ENCODE measurements at regions not wholly inside any gene's neighbourhood (a gene's known extent, or its start where the extent isn't known, plus 50 kb on each side); places are given as distances from the start of the nearest gene placed in this dataset.
"Not testable (repeated sequence)": the region's sequence is repeated elsewhere in the genome, so short reads cannot be mapped to it uniquely, and the experiment has no call there.

DNA sequence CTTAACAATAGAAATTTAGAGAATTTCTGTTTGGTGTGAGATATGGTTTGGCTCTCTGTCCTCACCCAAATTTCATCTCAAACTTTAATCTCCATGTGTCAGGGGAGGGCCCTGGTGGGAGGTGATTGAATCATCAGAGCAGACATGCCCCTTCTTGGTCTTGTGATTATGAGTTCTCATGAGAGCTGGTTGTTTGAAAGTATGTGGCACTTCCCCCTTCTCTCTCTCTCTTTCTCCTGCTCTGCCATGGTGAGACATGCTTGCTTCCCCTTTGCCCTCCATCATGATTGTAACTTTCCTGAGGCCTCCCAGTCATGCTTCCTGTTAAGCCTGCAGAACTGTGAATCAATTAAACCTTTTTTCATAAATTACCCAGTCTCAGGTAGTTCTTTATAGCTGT, 524.7 kb upstream of the ACVR2A start:
- DNase-seq (ENCODE audit: low read depth in 3 of 3, low spot score in 1 of 3): no peak

DNA sequence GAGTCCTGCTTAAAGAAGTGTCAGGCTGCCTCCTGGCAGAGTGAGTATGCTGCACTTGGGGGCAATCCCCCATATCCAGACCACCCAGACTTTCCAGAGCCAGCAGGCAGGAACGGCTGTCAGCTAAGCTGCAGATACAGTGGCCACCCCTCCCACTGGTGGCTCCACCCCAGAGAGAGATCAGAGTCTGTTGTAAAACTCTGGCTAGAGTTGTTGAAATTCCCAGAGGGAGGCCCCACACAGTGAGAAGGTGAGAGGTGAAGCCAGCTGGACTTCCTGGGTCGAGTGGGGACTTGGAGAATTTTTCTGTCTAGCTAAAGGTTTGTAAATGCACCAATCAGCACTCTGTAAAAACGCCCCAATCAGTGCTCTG, 533.8 kb upstream of the ACVR2A start:
- DNase-seq (ENCODE audit: low read depth in 3 of 3, low spot score in 1 of 3): no peak

DNA sequence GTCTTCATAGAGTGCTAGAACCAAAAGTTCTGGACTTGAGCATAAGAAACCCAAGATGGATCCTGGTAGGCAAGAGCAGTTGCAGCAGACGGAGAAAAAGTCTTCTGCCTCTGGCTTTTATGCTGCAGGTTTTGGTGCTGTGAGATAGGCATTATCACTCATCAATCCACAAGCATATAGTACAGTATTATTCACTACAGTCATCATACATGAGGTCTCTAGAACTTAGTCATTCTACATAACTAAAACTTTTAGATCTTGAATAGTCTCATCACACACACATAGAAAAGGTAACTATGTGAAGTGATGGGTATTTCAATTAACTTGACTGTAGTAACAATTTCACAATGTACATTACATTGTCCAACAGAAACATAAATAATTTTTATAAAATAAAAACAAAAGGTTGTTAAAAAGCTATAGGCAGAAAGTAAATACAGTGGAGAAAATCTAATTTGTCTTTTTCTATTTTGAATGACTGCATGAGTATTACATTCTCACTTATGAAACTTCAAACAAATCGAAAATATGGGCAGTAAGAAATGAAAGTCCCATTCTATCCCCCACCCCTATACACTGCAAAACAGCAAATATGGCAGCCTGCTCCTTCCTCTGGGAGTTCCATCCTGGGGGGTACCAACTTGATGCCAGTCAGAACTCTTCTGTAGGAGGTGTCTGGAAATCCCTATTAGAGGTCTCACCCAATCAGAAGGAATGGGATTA, 534.3 kb upstream of the ACVR2A start:
- no peak for DNase-seq (ENCODE audit: low read depth in 3 of 3, low spot score in 1 of 3)

DNA sequence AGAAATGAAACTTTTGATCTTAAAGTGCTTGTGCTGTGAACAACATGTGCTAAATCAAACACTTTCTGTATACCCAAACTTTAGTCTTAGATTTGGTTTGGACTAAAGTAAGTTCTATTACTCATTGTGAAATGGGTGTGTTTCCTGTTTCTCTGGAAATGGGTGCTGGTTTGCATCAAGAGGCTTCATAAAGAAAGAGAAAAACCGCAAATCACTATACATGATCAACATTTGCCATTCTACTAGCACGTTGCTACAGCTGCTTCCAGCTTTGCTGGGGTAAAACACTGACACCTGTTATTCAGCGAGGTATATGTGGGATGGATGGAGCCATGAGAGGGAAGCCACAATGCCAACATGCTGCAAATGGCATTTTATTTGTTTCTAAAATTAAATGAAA, 547.0 kb upstream of the ACVR2A start:
- DNase-seq (ENCODE audit: low read depth in 3 of 3, low spot score in 1 of 3): peak in 1 of 3 donors; percentile 3

DNA sequence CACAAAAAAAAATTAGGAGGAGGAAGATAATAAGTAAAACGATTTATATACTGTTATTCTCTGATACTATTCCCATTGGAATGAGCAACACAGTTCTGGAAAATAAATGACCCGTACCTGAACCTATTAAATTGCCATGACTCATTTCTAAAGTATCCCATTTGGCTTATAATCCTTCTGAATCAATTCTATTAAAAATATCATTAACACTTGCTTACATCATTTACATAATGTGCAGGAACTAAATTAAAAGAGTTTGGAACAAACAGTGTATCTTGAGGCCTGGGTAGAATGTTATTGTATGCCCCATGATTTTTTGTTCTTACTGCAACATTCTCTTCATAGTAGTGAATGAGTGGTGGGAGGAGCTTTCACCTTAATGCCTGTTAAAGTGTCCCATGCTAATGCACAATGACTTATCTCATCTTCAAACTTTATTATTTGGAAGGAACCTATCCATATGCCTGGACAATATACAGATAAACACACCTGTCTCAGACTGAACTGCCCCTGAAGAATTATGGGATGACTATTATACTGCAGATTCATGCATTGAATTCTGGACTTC, 549.9 kb upstream of the ACVR2A start:
- no peak for DNase-seq (ENCODE audit: low read depth in 3 of 3, low spot score in 1 of 3)

DNA sequence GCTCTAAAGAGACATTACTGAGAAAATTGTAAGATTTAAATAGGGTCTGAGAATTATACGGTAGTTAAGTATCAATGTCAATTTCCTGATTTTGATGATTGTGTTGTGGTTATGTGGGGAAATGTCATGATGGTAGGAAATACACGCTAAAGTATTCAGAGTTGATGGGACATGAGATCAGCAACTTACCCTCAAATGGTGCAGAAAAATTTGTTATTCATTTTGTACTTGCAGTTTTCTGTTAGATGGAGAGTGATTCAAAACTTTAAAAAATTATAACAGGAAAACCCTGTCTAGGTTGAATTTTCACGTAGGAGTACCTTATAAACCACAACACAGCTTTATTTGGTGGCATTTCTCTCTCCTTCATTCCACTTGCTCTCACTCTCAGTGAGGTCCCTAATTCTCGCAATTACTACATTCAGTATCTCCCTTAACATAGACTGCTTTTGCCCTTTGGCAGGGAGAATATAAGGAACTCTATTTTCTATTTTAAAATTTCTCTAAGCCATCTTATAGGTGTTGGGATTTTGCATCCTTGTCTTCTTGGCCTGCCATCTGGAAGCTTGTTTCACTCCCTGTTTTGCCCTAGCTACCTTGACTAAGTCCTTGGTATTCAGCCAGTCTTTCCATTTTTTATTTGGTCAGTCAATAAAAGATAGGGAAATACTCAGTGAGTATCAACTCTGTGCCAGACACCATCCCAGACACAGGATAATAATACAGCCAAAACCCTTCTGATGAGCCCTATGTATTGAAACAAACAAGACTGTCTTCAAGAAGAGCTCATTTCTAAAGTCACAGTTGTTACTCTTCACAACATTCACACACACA, 550.6 kb upstream of the ACVR2A start:
- no peak for DNase-seq (ENCODE audit: low read depth in 3 of 3, low spot score in 1 of 3)

DNA sequence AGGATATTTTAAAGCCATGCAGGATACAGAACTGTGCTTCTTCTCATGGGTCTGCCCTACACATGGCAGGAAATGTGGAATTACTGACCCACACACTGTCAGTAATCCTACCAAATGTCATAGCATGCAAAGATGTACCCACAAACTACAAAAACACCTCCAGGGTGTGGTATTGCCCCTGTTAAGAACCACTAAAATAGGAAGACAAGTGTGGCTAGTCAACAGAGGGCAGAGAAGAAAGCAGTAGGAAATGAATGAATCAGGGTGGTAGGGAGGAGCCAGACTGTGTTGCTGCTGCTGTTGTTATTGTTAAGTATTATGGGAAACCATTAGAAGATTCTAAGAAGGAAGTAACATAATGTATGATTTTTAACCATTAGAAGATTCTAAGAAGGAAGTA, 556.7 kb upstream of the ACVR2A start:
- DNase-seq (ENCODE audit: low read depth in 3 of 3, low spot score in 1 of 3): peak in 1 of 3 donors; percentile 6

DNA sequence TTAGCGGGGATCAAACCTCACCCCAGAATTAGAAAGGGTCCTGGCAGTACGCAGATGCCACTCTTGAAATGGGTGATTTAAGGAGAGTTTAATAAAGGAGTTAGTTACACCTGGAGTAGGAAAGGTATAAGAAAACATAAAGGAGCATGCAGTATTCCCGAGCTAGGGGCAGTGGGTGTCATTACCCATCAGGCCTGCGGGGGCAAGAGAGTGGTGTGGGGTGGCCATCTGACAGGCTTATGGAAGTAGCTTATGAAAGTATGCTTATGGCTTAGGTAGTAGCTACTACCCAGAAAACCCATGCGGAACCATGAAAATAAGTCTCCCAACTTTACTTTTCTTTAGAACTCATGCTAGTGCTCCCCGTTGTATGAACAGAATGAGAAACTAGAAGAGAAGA, 568.9 kb upstream of the ACVR2A start:
- DNase-seq (ENCODE audit: low read depth in 3 of 3, low spot score in 1 of 3): no peak

DNA sequence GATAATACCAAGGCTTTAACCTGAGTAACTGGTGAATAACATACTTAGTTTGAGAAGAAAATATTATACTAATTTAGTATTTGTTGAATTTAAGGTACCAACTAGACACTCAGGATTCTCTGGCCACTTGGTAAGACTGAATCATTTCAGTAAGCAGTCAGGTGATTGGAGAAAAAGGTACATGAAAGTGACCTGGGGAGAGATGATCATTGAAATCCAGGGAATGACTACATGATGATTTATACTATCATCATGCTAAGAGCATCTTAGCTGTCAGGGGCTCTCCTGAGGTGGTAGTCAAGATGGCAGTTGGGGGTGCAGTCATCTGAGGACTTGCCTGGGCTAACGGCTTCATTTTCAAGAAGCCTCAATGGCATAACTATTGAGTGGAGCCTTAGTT, 571.2 kb upstream of the ACVR2A start:
- no peak for DNase-seq (ENCODE audit: low read depth in 3 of 3, low spot score in 1 of 3)

DNA sequence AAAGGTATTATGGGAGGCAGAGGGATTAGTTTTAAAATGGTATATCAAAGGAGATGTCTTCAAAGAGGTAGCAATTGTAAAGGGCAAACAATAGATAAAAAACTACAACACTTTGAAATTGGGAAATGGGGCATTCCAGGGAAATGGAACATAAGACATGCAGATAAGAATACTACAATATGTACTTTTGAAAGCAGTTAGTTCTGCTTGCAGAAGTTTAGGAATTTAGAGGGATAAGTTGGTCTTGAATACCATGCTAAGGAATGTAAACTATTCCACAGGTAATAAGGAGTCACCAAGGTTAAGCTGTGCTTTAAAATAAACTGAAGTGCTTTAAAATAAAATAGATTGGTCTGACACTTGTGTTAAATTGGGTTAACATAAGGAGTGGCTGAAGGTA, 571.7 kb upstream of the ACVR2A start:
- no peak for DNase-seq (ENCODE audit: low read depth in 3 of 3, low spot score in 1 of 3)

DNA sequence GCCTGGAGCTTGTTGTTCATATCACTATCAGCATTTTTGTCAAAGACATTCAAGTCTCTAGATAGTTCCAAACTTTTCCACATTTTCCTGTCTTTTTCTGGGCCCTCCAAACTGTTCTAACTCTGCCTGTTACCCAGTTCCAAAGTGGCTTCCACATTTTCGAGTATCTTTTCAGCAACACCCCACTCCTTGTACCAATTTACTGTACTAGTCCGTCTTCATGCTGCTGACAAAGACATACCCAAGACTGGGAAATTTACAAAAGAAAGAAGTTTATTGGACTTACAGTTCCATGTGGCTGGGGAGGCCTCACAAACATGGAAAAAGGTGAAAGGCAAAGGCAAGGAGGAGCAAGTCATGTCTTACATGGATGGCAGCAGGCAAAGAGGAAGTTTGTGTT, 575.2 kb upstream of the ACVR2A start:
- DNase-seq (ENCODE audit: low read depth in 3 of 3, low spot score in 1 of 3): not testable (repeated sequence)

DNA sequence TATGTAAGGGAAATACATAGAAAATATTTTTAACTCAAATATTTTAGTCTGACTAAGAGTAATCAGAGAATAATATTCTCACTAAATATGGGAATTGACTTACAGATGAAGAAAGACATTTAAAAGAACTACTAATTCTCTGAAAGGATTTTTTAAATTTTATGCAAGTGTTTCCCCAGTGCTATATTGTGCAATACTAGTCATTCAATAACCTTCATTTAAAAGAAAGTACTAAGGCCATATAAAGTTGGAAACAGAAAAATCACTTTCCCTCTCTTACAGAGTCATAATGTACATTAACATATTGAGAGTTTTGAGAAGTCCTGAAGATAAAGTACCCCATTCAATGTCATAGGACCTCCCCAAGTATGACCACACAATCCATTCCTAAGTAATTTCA, 584.6 kb upstream of the ACVR2A start:
- DNase-seq (ENCODE audit: low read depth in 3 of 3, low spot score in 1 of 3): no peak

DNA sequence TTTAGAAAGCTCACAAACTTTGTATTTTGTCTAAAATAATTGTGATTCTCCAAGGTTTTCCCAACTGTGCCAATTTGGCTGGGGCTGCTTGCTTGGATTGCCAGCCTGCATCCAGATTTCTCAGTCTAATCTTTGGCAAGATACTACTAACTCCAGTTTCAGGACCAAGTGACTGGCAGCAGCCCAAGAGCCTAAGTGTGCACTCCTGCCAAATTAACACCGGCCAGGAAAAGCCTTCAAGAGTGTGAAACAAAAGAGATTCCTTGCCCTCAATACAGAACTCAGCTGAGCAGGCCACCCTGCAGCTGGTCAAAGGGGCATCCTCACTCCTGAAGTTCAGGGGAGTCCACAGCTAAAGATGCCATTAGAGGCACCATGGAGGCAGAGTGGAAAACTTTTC, 589.0 kb upstream of the ACVR2A start:
- no peak for DNase-seq (ENCODE audit: low read depth in 3 of 3, low spot score in 1 of 3)

DNA sequence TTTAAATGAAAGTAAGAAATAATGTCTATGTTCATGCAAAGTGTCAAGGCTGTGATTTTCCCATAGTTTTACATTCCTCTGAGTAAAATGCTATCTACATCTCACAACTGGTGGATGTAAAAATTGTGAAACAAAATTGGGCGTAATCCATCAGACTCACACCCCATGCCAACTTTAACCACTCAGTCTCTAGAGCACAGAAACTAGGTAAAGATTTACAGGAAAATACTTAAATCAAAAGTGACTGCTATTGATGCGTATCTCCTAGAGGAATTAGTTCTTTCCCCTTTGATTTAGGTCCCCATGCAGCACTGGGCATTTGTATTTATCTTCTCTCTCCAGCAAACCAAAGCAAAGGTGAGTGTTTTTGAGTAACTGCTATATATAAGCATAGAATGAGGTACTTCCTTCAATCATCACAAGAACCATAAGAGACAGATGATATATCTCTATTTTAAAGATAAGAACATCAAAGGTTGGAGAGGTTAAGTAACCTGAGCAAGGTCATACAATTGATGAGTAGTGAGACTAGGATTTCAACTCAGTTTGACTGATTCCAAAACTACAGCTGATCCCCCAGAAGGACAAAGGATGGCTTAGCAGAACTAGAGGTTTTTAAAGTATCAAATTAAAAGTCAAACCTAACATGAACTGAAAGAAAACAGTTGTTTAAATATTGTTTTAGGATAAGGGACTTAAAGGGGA, 594.0 kb upstream of the ACVR2A start:
- no peak for DNase-seq (ENCODE audit: low read depth in 3 of 3, low spot score in 1 of 3)

DNA sequence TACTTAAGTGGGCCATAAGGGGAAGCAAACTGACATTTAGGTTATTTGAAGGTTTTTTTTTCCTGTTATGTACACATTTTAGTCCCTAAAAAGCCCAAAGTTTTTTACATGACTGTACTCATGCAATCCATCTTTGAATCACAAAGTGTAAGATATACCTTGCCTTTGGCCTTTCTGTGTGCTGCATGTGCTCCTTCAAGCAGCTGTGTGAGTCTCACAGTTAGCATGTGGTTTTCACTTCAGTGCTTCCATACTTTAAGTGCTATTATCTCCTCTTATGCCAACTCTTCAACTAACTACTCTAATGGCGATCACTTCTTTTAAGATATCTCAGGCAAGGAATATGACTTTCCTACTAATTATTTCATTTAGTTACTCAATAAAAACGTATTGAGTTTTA, 597.1 kb upstream of the ACVR2A start:
- DNase-seq (ENCODE audit: low read depth in 3 of 3, low spot score in 1 of 3): no peak

DNA sequence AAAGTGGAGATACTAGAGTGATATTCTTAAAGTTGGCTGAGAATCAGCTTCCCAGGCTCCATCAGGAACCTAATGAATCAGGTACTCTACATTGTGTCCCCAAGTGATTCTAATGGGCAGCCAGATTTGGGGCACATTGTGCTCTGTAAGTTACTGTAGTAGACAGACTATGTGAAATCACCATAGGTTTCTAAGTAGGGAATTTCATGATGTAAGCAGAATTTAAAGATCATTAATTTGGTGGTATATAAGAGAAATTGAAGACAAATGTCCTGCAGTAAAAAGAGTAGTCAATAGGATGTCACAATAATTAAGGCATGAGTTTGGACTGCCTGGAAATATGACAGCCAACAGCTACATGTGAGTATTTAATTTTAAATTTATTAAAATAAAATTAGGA, 602.4 kb upstream of the ACVR2A start:
- DNase-seq (ENCODE audit: low read depth in 3 of 3, low spot score in 1 of 3): no peak

DNA sequence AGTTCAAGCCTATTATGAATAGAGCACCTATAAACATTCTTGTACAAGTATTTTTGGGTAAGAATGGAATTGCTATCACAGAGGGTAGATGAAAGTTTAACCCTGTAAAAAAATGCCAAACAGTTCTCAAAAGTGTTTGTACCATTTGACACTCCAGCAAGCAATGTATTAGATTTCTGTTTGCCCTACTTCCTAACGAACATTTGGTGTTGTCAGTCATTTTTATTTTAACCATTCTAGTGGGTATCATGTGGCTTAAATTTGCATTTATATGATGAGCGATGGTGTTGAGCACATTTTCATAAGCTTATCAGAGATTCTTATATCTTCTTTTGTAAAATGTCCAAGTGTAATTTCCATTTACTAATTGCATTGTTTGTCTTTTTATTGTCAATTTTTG, 608.2 kb upstream of the ACVR2A start:
- DNase-seq (ENCODE audit: low read depth in 3 of 3, low spot score in 1 of 3): no peak

DNA sequence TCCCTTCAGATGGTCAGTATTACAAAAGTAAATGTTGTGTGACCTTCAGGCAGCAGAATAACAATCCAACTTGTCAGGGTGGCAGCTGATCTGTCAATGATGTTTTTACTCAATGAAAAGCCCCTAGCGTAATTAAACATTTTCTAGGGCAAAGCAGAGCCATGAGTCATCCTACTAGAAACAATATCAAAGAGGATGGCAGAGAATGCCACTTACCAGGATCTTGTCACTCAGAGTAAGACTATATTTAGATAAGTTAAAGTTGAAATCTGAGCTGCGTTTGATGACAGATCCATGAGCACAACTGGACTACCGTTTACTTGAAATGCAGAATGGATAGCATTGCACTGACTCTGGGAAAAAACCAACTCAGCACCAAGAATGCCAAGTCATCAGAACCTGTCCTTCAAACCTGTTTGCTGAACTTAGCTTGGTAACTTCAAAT, 612.6 kb upstream of the ACVR2A start:
- DNase-seq (ENCODE audit: low read depth in 3 of 3, low spot score in 1 of 3): no peak

DNA sequence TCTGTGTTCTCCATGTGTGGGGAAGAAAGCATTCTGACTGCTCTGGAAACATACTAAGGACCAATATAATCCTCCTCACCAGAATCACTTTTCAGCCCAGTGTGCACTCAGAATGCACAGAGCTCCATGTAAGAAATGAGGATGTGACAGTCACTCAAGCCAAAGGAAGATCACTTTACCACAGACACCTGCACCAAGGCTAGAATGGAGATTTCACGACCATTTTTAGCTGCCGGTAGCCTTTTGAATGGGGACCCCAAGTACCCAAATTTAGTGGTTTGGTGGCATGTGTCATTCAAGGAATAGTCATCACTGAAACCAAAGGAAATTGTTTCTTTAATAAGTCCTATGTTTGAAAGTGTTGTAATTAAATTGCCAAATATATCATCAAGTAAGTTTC, 613.2 kb upstream of the ACVR2A start:
- no peak for DNase-seq (ENCODE audit: low read depth in 3 of 3, low spot score in 1 of 3)

DNA sequence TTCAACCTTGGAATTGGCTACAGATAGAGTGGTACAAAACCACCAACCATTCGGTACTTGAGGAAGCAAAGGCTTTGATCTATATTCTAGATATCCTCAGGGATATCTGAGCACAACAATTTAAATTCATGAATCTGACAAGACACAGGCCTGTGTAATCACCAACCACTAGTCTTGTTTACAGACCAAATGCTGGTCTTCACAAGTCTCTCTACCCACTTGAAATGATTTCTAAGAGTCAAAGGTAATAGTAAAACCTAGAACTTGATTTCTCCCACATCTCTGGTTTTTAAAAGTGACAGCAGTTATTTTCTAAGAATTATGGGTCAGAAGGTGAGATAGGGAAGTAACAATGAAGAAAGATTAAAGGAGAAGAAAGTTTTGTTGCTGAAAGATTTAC, 613.7 kb upstream of the ACVR2A start:
- DNase-seq (ENCODE audit: low read depth in 3 of 3, low spot score in 1 of 3): no peak

DNA sequence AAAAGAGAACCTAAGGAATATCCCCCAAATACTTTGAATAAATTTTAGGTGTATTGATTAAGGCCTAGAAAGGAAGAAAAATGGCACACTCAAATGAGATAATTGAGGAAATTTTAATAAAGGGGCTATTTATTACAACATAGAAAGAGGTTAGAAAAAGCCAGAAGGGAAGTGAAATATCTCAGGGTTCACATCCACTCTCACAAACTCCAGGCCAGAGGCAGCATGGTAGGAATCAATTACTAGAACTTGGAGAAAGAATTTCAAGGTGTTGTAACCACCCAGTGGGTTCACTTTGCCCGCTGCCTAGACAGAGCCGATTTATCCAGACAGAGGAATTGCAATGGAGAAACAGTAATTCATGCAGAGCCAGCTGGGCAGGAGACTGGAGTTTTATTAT, 617.5 kb upstream of the ACVR2A start:
- no peak for DNase-seq (ENCODE audit: low read depth in 3 of 3, low spot score in 1 of 3)

DNA sequence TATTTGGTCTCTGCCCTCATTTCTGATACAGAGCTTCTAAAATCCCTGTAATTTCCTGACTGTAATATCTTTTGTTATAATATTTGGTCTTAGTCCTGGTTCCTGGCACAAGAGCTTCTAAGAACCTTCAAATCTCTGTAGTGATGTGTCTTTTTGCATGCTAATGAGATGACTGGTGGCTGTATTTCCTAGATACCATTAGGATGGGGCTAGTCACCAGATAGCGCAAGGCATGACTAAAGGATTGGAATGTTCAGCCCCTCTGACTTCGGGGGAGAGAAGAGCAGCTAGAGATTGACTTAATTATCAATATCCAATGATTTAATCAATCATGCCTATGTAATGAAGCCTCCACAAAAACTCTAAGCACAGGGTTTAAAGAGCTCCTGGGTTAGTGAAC, 620.8 kb upstream of the ACVR2A start:
- no peak for DNase-seq (ENCODE audit: low read depth in 3 of 3, low spot score in 1 of 3)
